ENCODE measurements at regions not wholly inside any gene's neighbourhood (a gene's known extent, or its start where the extent isn't known, plus 50 kb on each side); places are given as distances from the start of the nearest gene placed in this dataset.
"Not testable (repeated sequence)": the region's sequence is repeated elsewhere in the genome, so short reads cannot be mapped to it uniquely, and the experiment has no call there.

DNA sequence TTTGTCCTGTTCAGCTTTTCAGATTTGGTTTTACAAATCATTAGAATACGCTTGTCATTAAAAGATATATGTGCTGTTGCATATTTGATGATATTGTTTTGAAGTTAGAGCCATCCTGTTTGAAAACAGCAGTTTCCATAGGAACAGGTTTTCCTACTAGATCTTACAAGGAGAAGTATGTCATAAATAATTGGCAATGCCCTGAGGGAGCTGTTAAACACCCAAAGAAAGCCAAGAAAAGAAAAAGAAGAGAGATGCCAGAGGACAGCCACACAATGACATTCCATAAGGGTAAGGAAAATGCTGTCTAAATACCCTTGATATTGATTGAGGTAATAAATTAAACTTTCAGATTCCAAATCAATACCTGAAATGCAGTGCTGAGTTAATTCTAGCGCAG lies 392.2 kb upstream of the CRIM1 start:
- Histone ChIP-seq H3K4me1 (ENCODE audit: control insufficient read depth, insufficient read depth, low read length, unreplicated experiment) (no peaks in the 10 kb centered on the region), H3K27me3 (ENCODE audit: insufficient read depth, low read length) (no peaks in the 10 kb centered on the region), H3K4me3 (ENCODE audit: low read depth, low read length) (no peak overlapping the region), H3K27ac (ENCODE audit: low read depth, low read length) (no peak overlapping the region), H3K79me2 (ENCODE audit: control insufficient read depth, insufficient read depth, low read length, unreplicated experiment) (no peaks in the 10 kb centered on the region), H3K36me3 (ENCODE audit: insufficient read depth, low read length) (no peaks in the 10 kb centered on the region), H2AFZ (ENCODE audit: low read length, unreplicated experiment) (no peak overlapping the region)

DNA sequence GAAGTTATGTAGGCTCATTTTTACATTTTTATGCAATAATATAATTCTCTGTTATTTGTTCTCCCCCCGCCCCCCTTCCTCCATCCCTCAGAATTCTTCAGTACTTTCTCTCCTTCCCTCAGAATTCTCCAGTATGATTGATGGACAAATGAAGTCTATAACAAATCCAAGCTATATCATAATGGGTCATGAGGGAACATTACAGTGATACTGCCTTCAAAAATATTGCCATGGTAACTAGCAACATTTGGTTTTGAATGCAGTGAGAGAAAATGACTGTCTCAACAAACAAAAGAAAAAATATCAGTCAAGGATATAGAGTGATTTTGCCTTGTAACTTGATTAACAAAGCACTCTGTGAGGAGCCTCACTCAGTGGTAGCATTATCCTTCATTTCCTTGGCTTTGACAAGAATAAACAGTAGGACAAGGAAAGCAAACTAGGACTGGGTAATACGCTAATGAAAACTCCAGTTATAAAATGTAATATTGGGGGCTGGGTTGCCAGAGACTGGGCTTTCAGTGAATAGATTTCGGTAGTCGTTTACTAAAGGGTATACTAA lies 392.9 kb upstream of the CRIM1 start:
- H3K27ac ChIP-seq (ENCODE audit: low read depth, low read length) = no peak overlapping the region
- no peaks in the 10 kb centered on the region for H3K36me3 ChIP-seq (ENCODE audit: insufficient read depth, low read length)
- no peaks in the 10 kb centered on the region for H3K79me2 ChIP-seq (ENCODE audit: control insufficient read depth, insufficient read depth, low read length, unreplicated experiment)
- no peaks in the 10 kb centered on the region for H3K27me3 ChIP-seq (ENCODE audit: insufficient read depth, low read length)
- H3K4me1 ChIP-seq (ENCODE audit: control insufficient read depth, insufficient read depth, low read length, unreplicated experiment) = no peaks in the 10 kb centered on the region
- H2AFZ ChIP-seq (ENCODE audit: low read length, unreplicated experiment) = no peak overlapping the region
- H3K4me3 ChIP-seq (ENCODE audit: low read depth, low read length) = no peak overlapping the region

DNA sequence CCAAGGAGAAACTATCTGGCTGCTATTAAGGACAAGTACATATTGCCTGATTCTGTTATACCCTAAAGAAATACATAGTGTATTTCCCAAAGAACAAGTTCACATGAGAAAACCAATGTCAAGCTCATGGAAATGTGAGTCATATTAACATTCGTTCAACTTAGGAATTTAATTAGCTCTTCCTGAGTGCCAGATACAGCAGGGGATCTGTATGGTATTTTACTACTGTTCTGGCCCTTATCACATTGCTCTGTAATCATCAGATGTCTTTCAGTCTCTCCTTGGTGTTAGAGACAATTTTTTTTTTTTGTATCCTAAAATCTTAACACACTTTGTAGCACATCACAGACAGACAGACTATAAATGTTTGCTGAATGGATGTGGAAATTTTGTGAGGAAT lies 395.0 kb upstream of the CRIM1 start:
- H3K36me3 ChIP-seq (ENCODE audit: insufficient read depth, low read length) = no peaks in the 10 kb centered on the region
- no peak overlapping the region for H2AFZ ChIP-seq (ENCODE audit: low read length, unreplicated experiment)
- H3K4me3 ChIP-seq (ENCODE audit: low read depth, low read length) = no peak overlapping the region
- H3K27ac ChIP-seq (ENCODE audit: low read depth, low read length) = no peak overlapping the region
- no peaks in the 10 kb centered on the region for H3K4me1 ChIP-seq (ENCODE audit: control insufficient read depth, insufficient read depth, low read length, unreplicated experiment)
- no peaks in the 10 kb centered on the region for H3K79me2 ChIP-seq (ENCODE audit: control insufficient read depth, insufficient read depth, low read length, unreplicated experiment)
- no peaks in the 10 kb centered on the region for H3K27me3 ChIP-seq (ENCODE audit: insufficient read depth, low read length)

DNA sequence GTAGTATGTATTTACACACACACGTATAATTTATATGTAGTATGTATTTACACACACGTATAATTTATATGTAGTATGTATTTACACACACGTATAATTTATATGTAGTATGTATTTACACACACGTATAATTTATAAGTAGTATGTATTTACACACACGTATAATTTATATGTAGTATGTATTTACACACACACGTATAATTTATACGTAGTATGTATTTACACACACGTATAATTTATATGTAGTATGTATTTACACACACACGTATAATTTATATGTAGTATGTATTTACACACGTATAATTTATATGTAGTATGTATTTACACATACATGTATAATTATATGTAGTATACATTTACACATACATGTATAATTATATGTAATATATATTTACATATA lies 398.5 kb upstream of the CRIM1 start:
- H2AFZ ChIP-seq (ENCODE audit: low read length, unreplicated experiment); H3K4me3 ChIP-seq (ENCODE audit: low read depth, low read length); H3K27me3 ChIP-seq (ENCODE audit: insufficient read depth, low read length); H3K36me3 ChIP-seq (ENCODE audit: insufficient read depth, low read length); H3K27ac ChIP-seq (ENCODE audit: low read depth, low read length); H3K79me2 ChIP-seq (ENCODE audit: control insufficient read depth, insufficient read depth, low read length, unreplicated experiment); H3K4me1 ChIP-seq (ENCODE audit: control insufficient read depth, insufficient read depth, low read length, unreplicated experiment): not testable (repeated sequence)

DNA sequence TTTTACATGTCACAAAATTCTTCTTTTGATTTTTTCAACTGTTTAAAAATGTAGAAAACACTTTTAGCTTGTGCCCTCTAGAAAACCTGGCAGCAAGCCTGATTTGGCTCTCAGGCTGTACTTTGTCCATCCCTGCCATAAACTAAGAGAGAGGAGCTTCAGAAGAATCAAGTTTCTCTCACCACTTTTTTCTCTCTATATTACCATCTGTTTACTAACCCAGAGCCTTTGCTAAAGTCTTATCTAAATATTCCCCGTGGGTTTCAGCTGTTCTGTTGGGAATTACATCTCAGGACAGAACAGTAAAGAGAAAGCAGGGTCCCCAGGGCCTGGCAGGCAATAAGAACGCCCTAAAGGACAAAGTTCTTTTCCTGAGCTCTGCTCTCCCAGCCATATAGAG lies 409.1 kb upstream of the CRIM1 start:
- Histone ChIP-seq H3K27ac (ENCODE audit: low read depth, low read length) (no peak overlapping the region), H3K79me2 (ENCODE audit: control insufficient read depth, insufficient read depth, low read length, unreplicated experiment) (no peaks in the 10 kb centered on the region), H3K27me3 (ENCODE audit: insufficient read depth, low read length) (peaks cover 25% of the 10 kb centered on the region; the same call in 1 of the 2 replicates), H3K4me1 (ENCODE audit: control insufficient read depth, insufficient read depth, low read length, unreplicated experiment) (no peaks in the 10 kb centered on the region), H3K4me3 (ENCODE audit: low read depth, low read length) (no peak overlapping the region), H3K36me3 (ENCODE audit: insufficient read depth, low read length) (no peaks in the 10 kb centered on the region), H2AFZ (ENCODE audit: low read length, unreplicated experiment) (no peak overlapping the region)

DNA sequence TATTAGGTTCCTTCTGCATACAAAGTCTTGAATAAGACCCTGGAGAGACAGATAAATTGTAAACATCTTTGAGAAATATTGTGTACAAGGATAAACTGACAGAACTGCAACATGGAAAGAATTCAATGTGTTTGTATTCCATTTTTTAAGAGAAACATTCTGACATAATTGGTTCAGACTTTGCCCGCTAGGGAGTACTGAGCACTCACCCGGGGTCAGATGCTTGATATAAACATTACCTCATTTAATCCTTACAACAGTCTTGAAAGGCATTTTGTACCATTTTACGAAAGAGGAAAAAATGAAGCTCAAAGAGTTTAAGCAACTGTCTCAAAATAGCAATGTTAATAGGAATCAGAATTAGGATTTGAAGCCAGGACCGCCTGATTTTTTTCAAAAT lies 416.7 kb upstream of the CRIM1 start:
- Histone ChIP-seq H3K27ac (ENCODE audit: low read depth, low read length) (no peak overlapping the region), H3K27me3 (ENCODE audit: insufficient read depth, low read length) (peaks cover 9% of the 10 kb centered on the region; the same call in 1 of the 2 replicates), H3K4me1 (ENCODE audit: control insufficient read depth, insufficient read depth, low read length, unreplicated experiment) (no peaks in the 10 kb centered on the region), H3K4me3 (ENCODE audit: low read depth, low read length) (no peak overlapping the region), H2AFZ (ENCODE audit: low read length, unreplicated experiment) (no peak overlapping the region), H3K79me2 (ENCODE audit: control insufficient read depth, insufficient read depth, low read length, unreplicated experiment) (no peaks in the 10 kb centered on the region), H3K36me3 (ENCODE audit: insufficient read depth, low read length) (no peaks in the 10 kb centered on the region)

DNA sequence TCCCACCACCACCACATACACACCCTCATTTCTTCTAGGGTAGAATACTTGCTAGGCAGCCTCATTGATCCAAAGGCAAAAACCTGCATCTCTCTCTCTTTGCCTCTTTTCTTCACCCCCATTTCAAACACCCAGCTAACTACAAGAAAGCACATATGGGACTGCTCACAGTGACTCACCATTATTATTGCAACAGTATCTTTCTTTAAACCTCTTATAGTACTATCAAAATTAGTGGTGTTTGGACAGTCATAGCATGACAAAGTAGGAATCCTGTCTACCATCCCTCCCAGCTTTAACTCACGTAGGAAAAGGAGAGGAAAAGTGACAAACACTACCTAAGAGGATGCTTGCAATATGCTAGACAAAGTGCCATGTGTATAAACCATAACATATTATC lies 422.5 kb upstream of the CRIM1 start:
- no peaks in the 10 kb centered on the region for H3K27me3 ChIP-seq (ENCODE audit: insufficient read depth, low read length)
- no peaks in the 10 kb centered on the region for H3K79me2 ChIP-seq (ENCODE audit: control insufficient read depth, insufficient read depth, low read length, unreplicated experiment)
- no peak overlapping the region for H2AFZ ChIP-seq (ENCODE audit: low read length, unreplicated experiment)
- no peaks in the 10 kb centered on the region for H3K36me3 ChIP-seq (ENCODE audit: insufficient read depth, low read length)
- H3K27ac ChIP-seq (ENCODE audit: low read depth, low read length) = no peak overlapping the region
- H3K4me3 ChIP-seq (ENCODE audit: low read depth, low read length) = no peak overlapping the region
- H3K4me1 ChIP-seq (ENCODE audit: control insufficient read depth, insufficient read depth, low read length, unreplicated experiment) = no peaks in the 10 kb centered on the region

DNA sequence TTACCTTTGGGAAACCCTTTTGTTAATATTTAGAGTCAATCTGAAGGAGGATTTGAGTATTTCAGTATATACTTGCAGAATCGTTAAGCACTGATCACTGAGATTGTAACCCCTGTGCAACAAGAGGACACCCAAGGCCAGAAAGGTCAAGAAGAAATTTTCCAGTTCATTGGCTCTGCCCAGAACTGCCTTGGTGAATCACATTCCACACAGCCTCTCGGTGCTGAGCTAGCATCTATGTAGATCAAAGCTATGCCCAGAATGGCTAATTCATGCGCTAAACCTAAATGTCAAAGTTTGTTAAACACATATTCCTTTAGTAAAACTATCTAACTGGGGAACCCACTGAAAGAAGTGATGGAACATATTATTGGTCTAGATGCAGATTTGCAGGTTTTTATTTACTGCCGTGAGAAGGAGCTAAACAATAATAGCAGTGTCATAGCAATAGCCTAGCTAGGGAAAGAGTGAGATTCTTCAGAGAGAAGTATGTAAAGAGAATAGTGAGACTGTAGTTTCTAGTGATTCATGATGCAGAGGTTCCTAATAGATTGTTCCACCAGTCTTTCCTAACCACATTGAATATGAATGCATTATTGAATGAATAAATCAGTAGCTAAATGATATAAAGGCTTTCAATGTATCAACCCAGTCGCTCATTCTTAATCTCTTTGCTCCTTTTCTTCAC lies 423.2 kb upstream of the CRIM1 start:
- no peak overlapping the region for H2AFZ ChIP-seq (ENCODE audit: low read length, unreplicated experiment)
- no peak overlapping the region for H3K4me3 ChIP-seq (ENCODE audit: low read depth, low read length)
- H3K27me3 ChIP-seq (ENCODE audit: insufficient read depth, low read length) = no peaks in the 10 kb centered on the region
- no peak overlapping the region for H3K27ac ChIP-seq (ENCODE audit: low read depth, low read length)
- H3K4me1 ChIP-seq (ENCODE audit: control insufficient read depth, insufficient read depth, low read length, unreplicated experiment) = no peaks in the 10 kb centered on the region
- H3K79me2 ChIP-seq (ENCODE audit: control insufficient read depth, insufficient read depth, low read length, unreplicated experiment) = no peaks in the 10 kb centered on the region
- H3K36me3 ChIP-seq (ENCODE audit: insufficient read depth, low read length) = no peaks in the 10 kb centered on the region

DNA sequence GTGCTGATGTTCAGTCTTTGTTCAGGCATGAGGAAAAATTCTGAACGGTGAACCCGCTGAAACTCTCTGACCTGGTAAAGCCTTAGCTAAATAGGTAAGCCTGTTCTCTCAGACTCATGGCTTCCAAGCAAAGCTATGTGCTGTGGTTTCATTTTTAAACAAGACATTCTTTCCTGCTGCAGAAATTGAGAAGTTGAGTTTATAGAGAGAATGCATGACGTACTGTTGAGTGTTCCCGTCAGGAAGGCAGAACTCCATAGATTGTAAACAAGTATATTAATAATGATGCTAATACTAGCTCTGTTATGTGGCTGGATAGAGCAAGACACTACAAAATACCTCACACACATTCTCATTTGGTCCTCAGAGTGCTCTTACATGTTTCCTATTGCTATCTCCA lies 424.0 kb upstream of the CRIM1 start:
- Histone ChIP-seq H3K27me3 (ENCODE audit: insufficient read depth, low read length) (no peaks in the 10 kb centered on the region), H3K4me1 (ENCODE audit: control insufficient read depth, insufficient read depth, low read length, unreplicated experiment) (no peaks in the 10 kb centered on the region), H3K27ac (ENCODE audit: low read depth, low read length) (no peak overlapping the region), H3K36me3 (ENCODE audit: insufficient read depth, low read length) (no peaks in the 10 kb centered on the region), H3K4me3 (ENCODE audit: low read depth, low read length) (no peak overlapping the region), H2AFZ (ENCODE audit: low read length, unreplicated experiment) (no peak overlapping the region), H3K79me2 (ENCODE audit: control insufficient read depth, insufficient read depth, low read length, unreplicated experiment) (no peaks in the 10 kb centered on the region)

DNA sequence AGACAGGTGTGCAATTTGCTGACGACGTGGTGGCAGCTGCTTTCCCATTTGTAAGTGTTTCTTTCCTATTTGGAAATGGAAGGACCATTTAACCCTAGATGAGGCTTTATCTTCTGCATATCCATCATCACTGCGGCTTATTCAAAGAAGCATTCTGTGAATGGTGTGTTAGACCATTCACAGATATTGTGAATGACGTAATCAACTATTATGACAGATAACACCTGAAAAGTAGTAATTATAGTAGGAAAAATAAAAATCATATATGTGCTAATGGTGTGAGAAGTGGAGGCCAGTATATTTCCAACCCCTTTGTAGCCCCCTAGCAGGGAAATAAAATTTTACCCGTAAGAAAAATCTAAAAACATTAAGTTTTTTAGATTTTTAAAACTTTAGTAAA lies 424.5 kb upstream of the CRIM1 start:
- no peaks in the 10 kb centered on the region for H3K4me1 ChIP-seq (ENCODE audit: control insufficient read depth, insufficient read depth, low read length, unreplicated experiment)
- no peaks in the 10 kb centered on the region for H3K36me3 ChIP-seq (ENCODE audit: insufficient read depth, low read length)
- no peak overlapping the region for H2AFZ ChIP-seq (ENCODE audit: low read length, unreplicated experiment)
- H3K79me2 ChIP-seq (ENCODE audit: control insufficient read depth, insufficient read depth, low read length, unreplicated experiment) = no peaks in the 10 kb centered on the region
- no peaks in the 10 kb centered on the region for H3K27me3 ChIP-seq (ENCODE audit: insufficient read depth, low read length)
- H3K27ac ChIP-seq (ENCODE audit: low read depth, low read length) = no peak overlapping the region
- no peak overlapping the region for H3K4me3 ChIP-seq (ENCODE audit: low read depth, low read length)

DNA sequence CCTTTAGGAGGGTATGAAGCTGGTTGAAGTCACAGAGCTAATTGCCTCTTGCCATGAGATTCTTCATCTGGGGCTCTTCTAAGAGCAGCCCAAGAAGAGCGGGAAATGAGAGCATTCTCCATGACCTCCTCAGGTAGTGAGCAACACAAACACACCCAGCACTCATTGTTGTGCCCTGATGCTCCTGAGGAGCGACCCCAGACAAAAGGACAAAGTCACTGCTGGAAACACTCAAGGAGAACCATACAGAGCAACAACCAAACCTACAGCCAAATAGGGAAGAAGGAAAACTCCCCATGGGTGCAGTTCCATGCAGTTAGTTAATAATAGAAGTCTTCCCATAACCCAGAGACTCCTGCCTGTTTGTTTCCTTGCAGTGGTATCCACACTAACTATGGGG lies 426.0 kb upstream of the CRIM1 start:
- Histone ChIP-seq H3K4me3 (ENCODE audit: low read depth, low read length) (no peak overlapping the region), H2AFZ (ENCODE audit: low read length, unreplicated experiment) (no peak overlapping the region), H3K27me3 (ENCODE audit: insufficient read depth, low read length) (no peaks in the 10 kb centered on the region), H3K4me1 (ENCODE audit: control insufficient read depth, insufficient read depth, low read length, unreplicated experiment) (no peaks in the 10 kb centered on the region), H3K36me3 (ENCODE audit: insufficient read depth, low read length) (no peaks in the 10 kb centered on the region), H3K27ac (ENCODE audit: low read depth, low read length) (no peak overlapping the region), H3K79me2 (ENCODE audit: control insufficient read depth, insufficient read depth, low read length, unreplicated experiment) (no peaks in the 10 kb centered on the region)
